ENCODE measurements at regions not wholly inside any gene's neighbourhood (a gene's known extent, or its start where the extent isn't known, plus 50 kb on each side); places are given as distances from the start of the nearest gene placed in this dataset.

- no peak overlapping the region for H3K4me3 ChIP-seq (ENCODE audit: low read depth, low read length)
- no peaks in the 10 kb centered on the region for H3K27me3 ChIP-seq (ENCODE audit: control insufficient read depth, insufficient read depth, low read length)
- H3K36me3 ChIP-seq (ENCODE audit: control insufficient read depth, insufficient read depth, low read length) = no peaks in the 10 kb centered on the region
- no peaks in the 10 kb centered on the region for H3K9me3 ChIP-seq (ENCODE audit: control insufficient read depth, insufficient read depth, low read length)
- no peak overlapping the region for H3K9ac ChIP-seq (ENCODE audit: low read depth, low read length)
- no peaks in the 10 kb centered on the region for H3K4me1 ChIP-seq (ENCODE audit: control insufficient read depth, insufficient read depth, low read length)
These were observed 83.5 kb upstream of the FAT3 start for GRCh38 chr11:92141159-92141558.

- Histone ChIP-seq H3K9me3 (ENCODE audit: control insufficient read depth, insufficient read depth, low read length) (no peaks in the 10 kb centered on the region), H3K9ac (ENCODE audit: low read depth, low read length) (no peak overlapping the region), H3K27me3 (ENCODE audit: control insufficient read depth, insufficient read depth, low read length) (no peaks in the 10 kb centered on the region), H3K36me3 (ENCODE audit: control insufficient read depth, insufficient read depth, low read length) (no peaks in the 10 kb centered on the region), H3K4me1 (ENCODE audit: control insufficient read depth, insufficient read depth, low read length) (no peaks in the 10 kb centered on the region), H3K4me3 (ENCODE audit: low read depth, low read length) (no peak overlapping the region)
These were observed 84.6 kb upstream of the FAT3 start for GRCh38 chr11:92140021-92140420.

GRCh38 chr11:92138296-92138695 is 86.3 kb upstream of the FAT3 start:
- Histone ChIP-seq H3K4me1 (ENCODE audit: control insufficient read depth, insufficient read depth, low read length) (no peaks in the 10 kb centered on the region), H3K9me3 (ENCODE audit: control insufficient read depth, insufficient read depth, low read length) (no peaks in the 10 kb centered on the region), H3K27me3 (ENCODE audit: control insufficient read depth, insufficient read depth, low read length) (no peaks in the 10 kb centered on the region), H3K9ac (ENCODE audit: low read depth, low read length) (no peak overlapping the region), H3K4me3 (ENCODE audit: low read depth, low read length) (no peak overlapping the region), H3K36me3 (ENCODE audit: control insufficient read depth, insufficient read depth, low read length) (no peaks in the 10 kb centered on the region)

GRCh38 chr11:92137747-92138146 is 86.9 kb upstream of the FAT3 start:
- Histone ChIP-seq H3K9me3 (ENCODE audit: control insufficient read depth, insufficient read depth, low read length) (no peaks in the 10 kb centered on the region), H3K4me1 (ENCODE audit: control insufficient read depth, insufficient read depth, low read length) (no peaks in the 10 kb centered on the region), H3K9ac (ENCODE audit: low read depth, low read length) (no peak overlapping the region), H3K27me3 (ENCODE audit: control insufficient read depth, insufficient read depth, low read length) (no peaks in the 10 kb centered on the region), H3K36me3 (ENCODE audit: control insufficient read depth, insufficient read depth, low read length) (no peaks in the 10 kb centered on the region), H3K4me3 (ENCODE audit: low read depth, low read length) (no peak overlapping the region)

- H3K9me3 ChIP-seq (ENCODE audit: control insufficient read depth, insufficient read depth, low read length) = no peaks in the 10 kb centered on the region
- no peaks in the 10 kb centered on the region for H3K36me3 ChIP-seq (ENCODE audit: control insufficient read depth, insufficient read depth, low read length)
- no peak overlapping the region for H3K9ac ChIP-seq (ENCODE audit: low read depth, low read length)
- H3K27me3 ChIP-seq (ENCODE audit: control insufficient read depth, insufficient read depth, low read length) = no peaks in the 10 kb centered on the region
- no peaks in the 10 kb centered on the region for H3K4me1 ChIP-seq (ENCODE audit: control insufficient read depth, insufficient read depth, low read length)
- H3K4me3 ChIP-seq (ENCODE audit: low read depth, low read length) = no peak overlapping the region
These were observed 87.8 kb upstream of the FAT3 start for GRCh38 chr11:92136797-92137196.

- no peaks in the 10 kb centered on the region for H3K4me1 ChIP-seq (ENCODE audit: control insufficient read depth, insufficient read depth, low read length)
- H3K9me3 ChIP-seq (ENCODE audit: control insufficient read depth, insufficient read depth, low read length) = no peaks in the 10 kb centered on the region
- H3K27me3 ChIP-seq (ENCODE audit: control insufficient read depth, insufficient read depth, low read length) = no peaks in the 10 kb centered on the region
These were observed 93.2 kb upstream of the FAT3 start for GRCh38 chr11:92131289-92131865.

GRCh38 chr11:92130421-92130831 is 94.2 kb upstream of the FAT3 start:
- H3K9me3 ChIP-seq (ENCODE audit: control insufficient read depth, insufficient read depth, low read length) = no peaks in the 10 kb centered on the region
- no peaks in the 10 kb centered on the region for H3K36me3 ChIP-seq (ENCODE audit: control insufficient read depth, insufficient read depth, low read length)
- no peak overlapping the region for H3K4me3 ChIP-seq (ENCODE audit: low read depth, low read length)
- H3K27me3 ChIP-seq (ENCODE audit: control insufficient read depth, insufficient read depth, low read length) = no peaks in the 10 kb centered on the region
- H3K4me1 ChIP-seq (ENCODE audit: control insufficient read depth, insufficient read depth, low read length) = no peaks in the 10 kb centered on the region
- H3K9ac ChIP-seq (ENCODE audit: low read depth, low read length) = no peak overlapping the region

More at GRCh38 chr11:92131289-92131865, 93.2 kb upstream of the FAT3 start:
- Histone ChIP-seq H3K9ac (ENCODE audit: low read depth, low read length) (no peak overlapping the region), H3K36me3 (ENCODE audit: control insufficient read depth, insufficient read depth, low read length) (no peaks in the 10 kb centered on the region), H3K4me3 (ENCODE audit: low read depth, low read length) (no peak overlapping the region)

GRCh38 chr11:92129811-92130210 is 94.8 kb upstream of the FAT3 start:
- no peak overlapping the region for H3K9ac ChIP-seq (ENCODE audit: low read depth, low read length)
- H3K4me1 ChIP-seq (ENCODE audit: control insufficient read depth, insufficient read depth, low read length) = no peaks in the 10 kb centered on the region
- H3K27me3 ChIP-seq (ENCODE audit: control insufficient read depth, insufficient read depth, low read length) = no peaks in the 10 kb centered on the region
- no peaks in the 10 kb centered on the region for H3K9me3 ChIP-seq (ENCODE audit: control insufficient read depth, insufficient read depth, low read length)
- H3K36me3 ChIP-seq (ENCODE audit: control insufficient read depth, insufficient read depth, low read length) = no peaks in the 10 kb centered on the region
- no peak overlapping the region for H3K4me3 ChIP-seq (ENCODE audit: low read depth, low read length)

GRCh38 chr11:92128026-92128425 is 96.6 kb upstream of the FAT3 start:
- H3K4me1 ChIP-seq (ENCODE audit: control insufficient read depth, insufficient read depth, low read length) = no peaks in the 10 kb centered on the region
- no peaks in the 10 kb centered on the region for H3K9me3 ChIP-seq (ENCODE audit: control insufficient read depth, insufficient read depth, low read length)
- H3K36me3 ChIP-seq (ENCODE audit: control insufficient read depth, insufficient read depth, low read length) = no peaks in the 10 kb centered on the region
- no peaks in the 10 kb centered on the region for H3K27me3 ChIP-seq (ENCODE audit: control insufficient read depth, insufficient read depth, low read length)
- H3K4me3 ChIP-seq (ENCODE audit: low read depth, low read length) = no peak overlapping the region
- H3K9ac ChIP-seq (ENCODE audit: low read depth, low read length) = no peak overlapping the region

- Histone ChIP-seq H3K27me3 (ENCODE audit: control insufficient read depth, insufficient read depth, low read length) (no peaks in the 10 kb centered on the region), H3K4me3 (ENCODE audit: low read depth, low read length) (no peak overlapping the region), H3K4me1 (ENCODE audit: control insufficient read depth, insufficient read depth, low read length) (no peaks in the 10 kb centered on the region), H3K9me3 (ENCODE audit: control insufficient read depth, insufficient read depth, low read length) (no peaks in the 10 kb centered on the region), H3K36me3 (ENCODE audit: control insufficient read depth, insufficient read depth, low read length) (no peaks in the 10 kb centered on the region), H3K9ac (ENCODE audit: low read depth, low read length) (no peak overlapping the region)
These were observed 99.3 kb upstream of the FAT3 start for GRCh38 chr11:92125321-92125720.

- Histone ChIP-seq H3K9me3 (ENCODE audit: control insufficient read depth, insufficient read depth, low read length) (no peaks in the 10 kb centered on the region), H3K9ac (ENCODE audit: low read depth, low read length) (no peak overlapping the region), H3K4me1 (ENCODE audit: control insufficient read depth, insufficient read depth, low read length) (no peaks in the 10 kb centered on the region), H3K27me3 (ENCODE audit: control insufficient read depth, insufficient read depth, low read length) (no peaks in the 10 kb centered on the region), H3K4me3 (ENCODE audit: low read depth, low read length) (no peak overlapping the region), H3K36me3 (ENCODE audit: control insufficient read depth, insufficient read depth, low read length) (no peaks in the 10 kb centered on the region)
These were observed 101.1 kb upstream of the FAT3 start for GRCh38 chr11:92123540-92123939.

- Histone ChIP-seq H3K4me1 (ENCODE audit: control insufficient read depth, insufficient read depth, low read length) (no peaks in the 10 kb centered on the region), H3K36me3 (ENCODE audit: control insufficient read depth, insufficient read depth, low read length) (no peaks in the 10 kb centered on the region), H3K9me3 (ENCODE audit: control insufficient read depth, insufficient read depth, low read length) (no peaks in the 10 kb centered on the region), H3K4me3 (ENCODE audit: low read depth, low read length) (no peak overlapping the region), H3K27me3 (ENCODE audit: control insufficient read depth, insufficient read depth, low read length) (no peaks in the 10 kb centered on the region), H3K9ac (ENCODE audit: low read depth, low read length) (no peak overlapping the region)
These were observed 102.1 kb upstream of the FAT3 start for GRCh38 chr11:92122561-92122960.
